Astrocyte (in vitro differentiated cells and primary cell): ENCODE measurements at regions not wholly inside any gene's neighbourhood (a gene's known extent, or its start where the extent isn't known, plus 50 kb on each side); places are given as distances from the start of the nearest gene placed in this dataset.

Experiments
- DNase-seq: peaks from one replicate; pipeline ENCODE4 v3.0.0-alpha.2; 2010; ENCODE audit warnings: low read depth
- FAIRE-seq: peaks from 2 replicates; lab custom pipeline; 2011; peaks lifted over from hg19 to GRCh38; lab: Jason Lieb, UNC
- H2AFZ ChIP-seq: 2 replicates; pipeline ENCODE4 v1.6.0; 2012; ENCODE audit warnings: low read depth, low read length, inconsistent platforms
- H3K27ac ChIP-seq: 2 replicates; pipeline ENCODE4 v1.5.1; 2011; ENCODE audit warnings: low read depth, low read length, inconsistent platforms
- H3K27me3 ChIP-seq: 2 replicates; pipeline ENCODE4 v1.6.0; 2011; ENCODE audit warnings: low read length, inconsistent platforms; ENCODE audit not compliant: insufficient read depth
- H3K36me3 ChIP-seq: 2 replicates; pipeline ENCODE4 v1.5.1; 2011; ENCODE audit warnings: low read length, inconsistent platforms; ENCODE audit not compliant: insufficient read depth
- H3K4me1 ChIP-seq: 2 replicates; pipeline ENCODE4 v1.5.1; 2011; ENCODE audit warnings: low read length, inconsistent platforms; ENCODE audit not compliant: insufficient read depth
- H3K4me2 ChIP-seq: 2 replicates; pipeline ENCODE4 v1.6.0; 2012; ENCODE audit warnings: low read length, inconsistent platforms
- H3K4me3 ChIP-seq: 2 replicates; pipeline ENCODE4 v1.5.1; 2011; ENCODE audit warnings: low read depth, mild to moderate bottlenecking, low read length, inconsistent platforms; ENCODE audit not compliant: insufficient read depth
- H3K79me2 ChIP-seq: 2 replicates; pipeline ENCODE4 v1.6.0; 2012; ENCODE audit warnings: mild to moderate bottlenecking, low read length, inconsistent platforms; ENCODE audit not compliant: insufficient read depth
- H3K9ac ChIP-seq: 2 replicates; pipeline ENCODE4 v1.6.0; 2012; ENCODE audit warnings: mild to moderate bottlenecking, low read length, inconsistent platforms
- H3K9me3 ChIP-seq: 2 replicates; pipeline ENCODE4 v1.5.1; 2012; ENCODE audit warnings: low read depth, mild to moderate bottlenecking, low read length, inconsistent platforms; ENCODE audit not compliant: insufficient read depth
- H4K20me1 ChIP-seq: 2 replicates; pipeline ENCODE4 v1.6.0; 2012; ENCODE audit warnings: low read length, inconsistent platforms; ENCODE audit not compliant: insufficient read depth
- H3K27ac Mint-ChIP-seq: one replicate; pipeline ENCODE4 v1.8.0; 2021; ENCODE audit warnings: mild to moderate bottlenecking, mixed read lengths; ENCODE audit not compliant: unreplicated experiment
- H3K27me3 Mint-ChIP-seq: one replicate; pipeline ENCODE4 v1.8.0; 2021; ENCODE audit warnings: low read depth, mixed read lengths; ENCODE audit not compliant: unreplicated experiment
- H3K36me3 Mint-ChIP-seq: one replicate; pipeline ENCODE4 v1.8.0; 2021; ENCODE audit warnings: low read depth, mixed read lengths; ENCODE audit not compliant: unreplicated experiment
- H3K4me1 Mint-ChIP-seq: one replicate; pipeline ENCODE4 v1.8.0; 2021; ENCODE audit warnings: low read depth, mixed read lengths; ENCODE audit not compliant: unreplicated experiment
- H3K4me3 Mint-ChIP-seq: one replicate; pipeline ENCODE4 v1.8.0; 2021; ENCODE audit warnings: mild to moderate bottlenecking, moderate library complexity, mixed read lengths; ENCODE audit not compliant: unreplicated experiment
- H3K9me3 Mint-ChIP-seq: one replicate; pipeline ENCODE4 v1.8.0; 2021; ENCODE audit warnings: mild to moderate bottlenecking, mixed read lengths; ENCODE audit not compliant: unreplicated experiment
- EZH2 ChIP-seq: IDR thresholded peaks from 2 replicates; pipeline ENCODE4 v1.6.1; 2012; ENCODE audit warnings: mild to moderate bottlenecking, low read length, inconsistent platforms; ENCODE audit not compliant: insufficient read depth
- TF ChIP-seq, protein P1 (sequence below): IDR thresholded peaks from 2 replicates; pipeline ENCODE4 v1.5.1; 2011; ENCODE audit warnings: low read depth, mild to moderate bottlenecking, inconsistent platforms, low read length, moderate library complexity; ENCODE audit not compliant: insufficient read depth

DNA sequence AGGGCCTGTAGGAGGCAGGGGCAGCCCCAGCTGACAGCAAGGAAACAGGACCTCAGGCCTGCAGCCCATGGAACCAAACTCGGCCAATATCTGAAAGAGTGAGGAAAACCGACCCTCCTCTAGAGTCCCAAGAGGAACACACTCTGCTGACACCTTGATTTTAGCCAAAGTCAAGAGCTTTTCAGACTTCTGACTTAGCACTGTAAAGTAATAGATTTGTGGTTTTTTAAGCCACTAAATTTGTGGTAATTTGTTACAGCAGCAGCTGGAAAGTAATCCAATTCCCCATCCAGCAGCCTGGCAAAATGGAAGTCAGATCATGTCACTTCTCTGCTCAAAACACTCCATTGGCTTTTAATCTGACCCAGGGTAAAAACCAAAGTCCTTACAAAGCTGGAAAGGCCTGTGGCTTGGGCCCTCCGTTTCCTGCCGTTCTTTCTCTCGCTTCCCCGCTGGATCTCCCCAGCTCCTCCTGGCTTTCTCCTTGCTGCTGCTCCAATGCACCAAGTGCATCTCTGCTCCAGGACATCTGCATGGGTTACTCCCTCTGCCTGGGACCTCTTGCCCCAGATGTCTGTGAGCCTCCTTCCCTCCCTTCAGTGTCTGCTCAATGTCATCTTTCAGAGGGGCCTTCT lies 79.0 kb downstream of the C5orf15 start:
- no peaks in the 10 kb centered on the region for H3K27me3 ChIP-seq
- H4K20me1 ChIP-seq: no peaks in the 10 kb centered on the region
- DNase-seq (no peak), FAIRE-seq (no peak)
- H3K4me3 ChIP-seq: no peak overlapping the region
- H3K4me1 Mint-ChIP-seq: peaks cover 8% of the 10 kb centered on the region
- no peak overlapping the region for H3K27ac ChIP-seq
- H3K27me3 Mint-ChIP-seq: peaks cover 17% of the 10 kb centered on the region
- H3K9me3 Mint-ChIP-seq: peaks cover 7% of the 10 kb centered on the region
- H2AFZ ChIP-seq: no peak overlapping the region
- H3K4me1 ChIP-seq: no peaks in the 10 kb centered on the region
- H3K36me3 Mint-ChIP-seq: no peaks in the 10 kb centered on the region
- H3K4me2 ChIP-seq: no peak overlapping the region
- no peak for TF ChIP-seq EZH2
- TF ChIP-seq, protein P1, sequence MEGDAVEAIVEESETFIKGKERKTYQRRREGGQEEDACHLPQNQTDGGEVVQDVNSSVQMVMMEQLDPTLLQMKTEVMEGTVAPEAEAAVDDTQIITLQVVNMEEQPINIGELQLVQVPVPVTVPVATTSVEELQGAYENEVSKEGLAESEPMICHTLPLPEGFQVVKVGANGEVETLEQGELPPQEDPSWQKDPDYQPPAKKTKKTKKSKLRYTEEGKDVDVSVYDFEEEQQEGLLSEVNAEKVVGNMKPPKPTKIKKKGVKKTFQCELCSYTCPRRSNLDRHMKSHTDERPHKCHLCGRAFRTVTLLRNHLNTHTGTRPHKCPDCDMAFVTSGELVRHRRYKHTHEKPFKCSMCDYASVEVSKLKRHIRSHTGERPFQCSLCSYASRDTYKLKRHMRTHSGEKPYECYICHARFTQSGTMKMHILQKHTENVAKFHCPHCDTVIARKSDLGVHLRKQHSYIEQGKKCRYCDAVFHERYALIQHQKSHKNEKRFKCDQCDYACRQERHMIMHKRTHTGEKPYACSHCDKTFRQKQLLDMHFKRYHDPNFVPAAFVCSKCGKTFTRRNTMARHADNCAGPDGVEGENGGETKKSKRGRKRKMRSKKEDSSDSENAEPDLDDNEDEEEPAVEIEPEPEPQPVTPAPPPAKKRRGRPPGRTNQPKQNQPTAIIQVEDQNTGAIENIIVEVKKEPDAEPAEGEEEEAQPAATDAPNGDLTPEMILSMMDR: no peak
- H3K36me3 ChIP-seq: no peaks in the 10 kb centered on the region
- no peak overlapping the region for H3K9ac ChIP-seq
- no peaks in the 10 kb centered on the region for H3K9me3 ChIP-seq
- no peaks in the 10 kb centered on the region for H3K79me2 ChIP-seq
- H3K27ac Mint-ChIP-seq: no peak overlapping the region
- H3K4me3 Mint-ChIP-seq: no peak overlapping the region

DNA sequence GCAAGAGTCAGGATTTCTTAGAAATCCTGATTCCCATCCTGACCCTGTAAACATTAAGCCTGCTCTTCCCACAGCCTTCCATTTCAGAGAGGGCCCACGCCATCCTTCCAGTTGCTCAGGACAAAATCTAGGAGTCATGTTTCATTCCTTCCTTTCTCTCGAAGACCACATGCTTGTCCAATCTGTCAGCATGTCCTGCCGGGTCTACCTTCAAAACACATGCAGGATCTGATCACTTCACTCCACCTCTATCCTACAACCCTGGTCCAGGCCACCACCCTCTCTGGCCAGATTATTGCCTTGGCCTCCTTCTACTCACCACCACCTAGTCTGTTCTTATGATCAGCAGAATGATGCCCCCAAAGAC lies 79.8 kb downstream of the C5orf15 start:
- no peak for TF ChIP-seq EZH2
- TF ChIP-seq, protein P1: no peak
- H3K79me2 ChIP-seq: no peaks in the 10 kb centered on the region
- no peaks in the 10 kb centered on the region for H3K9me3 ChIP-seq
- H4K20me1 ChIP-seq: no peaks in the 10 kb centered on the region
- no peak for FAIRE-seq
- Mint-ChIP-seq H3K27ac (no peak overlapping the region), H3K4me1 (peaks cover 3% of the 10 kb centered on the region), H3K27me3 (peaks cover 19% of the 10 kb centered on the region), H3K36me3 (no peaks in the 10 kb centered on the region), H3K4me3 (no peak overlapping the region), H3K9me3 (peaks cover 9% of the 10 kb centered on the region)
- no peak overlapping the region for H3K4me3 ChIP-seq
- no peak overlapping the region for H3K27ac ChIP-seq
- no peak overlapping the region for H3K4me2 ChIP-seq
- H3K27me3 ChIP-seq: no peaks in the 10 kb centered on the region
- H3K36me3 ChIP-seq: no peaks in the 10 kb centered on the region
- H3K9ac ChIP-seq: no peak overlapping the region
- no peak overlapping the region for H2AFZ ChIP-seq
- H3K4me1 ChIP-seq: no peaks in the 10 kb centered on the region
- DNase-seq: no peak

DNA sequence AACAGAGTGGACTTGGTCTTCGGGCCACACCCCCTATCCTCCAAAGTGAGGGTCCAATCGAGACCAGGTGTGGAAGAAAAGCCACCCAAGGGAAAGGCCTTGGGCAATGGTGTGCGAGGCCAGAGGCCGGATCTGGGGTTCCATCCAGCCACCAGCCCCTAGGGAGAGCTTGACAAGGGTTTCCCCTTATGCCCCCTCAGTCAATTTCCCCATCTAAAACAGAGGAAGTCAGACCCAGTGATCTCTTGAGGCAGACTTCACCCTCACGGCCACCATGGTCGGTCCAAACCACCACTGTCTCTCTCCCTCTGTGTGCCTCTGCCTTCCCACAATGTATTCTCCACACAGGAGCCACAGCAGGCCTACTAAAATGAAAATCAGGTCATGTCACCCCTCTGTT lies 82.9 kb downstream of the C5orf15 start:
- TF ChIP-seq EZH2: no peak
- TF ChIP-seq, protein P1: no peak
- Histone ChIP-seq H3K36me3 (no peaks in the 10 kb centered on the region), H4K20me1 (no peaks in the 10 kb centered on the region), H3K4me2 (no peak overlapping the region), H3K27me3 (peaks cover 8% of the 10 kb centered on the region), H3K4me1 (no peaks in the 10 kb centered on the region), H3K9me3 (no peaks in the 10 kb centered on the region), H3K4me3 (no peak overlapping the region), H3K27ac (no peak overlapping the region), H2AFZ (no peak overlapping the region), H3K9ac (no peak overlapping the region), H3K79me2 (no peaks in the 10 kb centered on the region)
- peaks cover 20% of the 10 kb centered on the region for H3K27me3 Mint-ChIP-seq
- FAIRE-seq (no peak), DNase-seq (no peak)
- no peak overlapping the region for H3K4me3 Mint-ChIP-seq
- H3K36me3 Mint-ChIP-seq: no peaks in the 10 kb centered on the region
- H3K4me1 Mint-ChIP-seq: peaks cover 8% of the 10 kb centered on the region
- H3K9me3 Mint-ChIP-seq: peaks cover 11% of the 10 kb centered on the region
- H3K27ac Mint-ChIP-seq: no peak overlapping the region
